Inferior parietal cortex (tissue), 1 donor: ENCODE measurements at regions not wholly inside any gene's neighbourhood (a gene's known extent, or its start where the extent isn't known, plus 50 kb on each side); places are given as distances from the start of the nearest gene placed in this dataset.
"Not testable (repeated sequence)": the region's sequence is repeated elsewhere in the genome, so short reads cannot be mapped to it uniquely, and the experiment has no call there.

Experiments
- DNase-seq: peaks from one replicate; pipeline ENCODE4 v3.0.0-alpha.2; 2016; ENCODE audit errors: extremely low spot score

GRCh38 chr10:3932597-3933375, 147.8 kb upstream of the KLF6 start:
- DNase-seq = no peak

DNA sequence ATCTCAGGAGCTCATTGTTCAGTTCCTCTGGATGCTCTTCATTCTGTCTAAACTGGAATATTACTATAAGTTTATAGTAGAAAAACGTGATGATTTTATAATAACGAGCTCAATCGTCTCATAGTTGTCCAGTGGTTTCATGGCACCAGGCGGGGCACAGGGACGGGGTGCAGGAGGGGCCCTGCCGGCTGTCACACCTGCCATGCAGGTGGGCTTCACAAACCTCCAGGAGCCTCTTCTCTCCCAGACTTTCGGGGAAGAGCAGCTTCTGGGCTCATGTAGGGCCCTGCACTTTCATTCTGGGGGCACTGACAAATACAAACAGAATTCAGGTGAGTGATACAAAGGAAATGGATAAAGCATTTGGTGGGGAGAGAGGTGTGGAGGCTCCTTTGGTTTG, 146.9 kb upstream of the KLF6 start:
- no peak for DNase-seq

GRCh38 chr10:3931224-3931623, 146.2 kb upstream of the KLF6 start:
- DNase-seq = no peak

DNA sequence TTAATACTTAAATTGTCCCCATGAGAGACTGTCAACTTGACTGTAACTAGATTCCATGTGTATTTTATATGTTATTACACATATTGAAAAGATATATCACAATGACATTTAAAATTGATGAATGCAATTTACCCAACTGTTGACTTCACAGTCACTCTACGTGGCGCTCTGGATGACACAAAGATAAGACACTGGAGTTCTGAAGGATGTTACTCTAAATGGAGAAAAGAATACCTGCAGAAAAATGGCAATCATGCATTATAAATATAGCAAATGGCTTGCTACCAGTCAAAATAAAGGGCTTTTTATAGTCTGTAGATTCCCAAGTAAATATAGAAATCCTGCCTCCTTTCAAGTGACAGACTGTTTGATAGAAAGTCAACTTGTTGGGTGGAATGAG, 143.6 kb upstream of the KLF6 start:
- DNase-seq = no peak

- DNase-seq = no peak
Observed at GRCh38 chr10:3928078-3928477, 143.1 kb upstream of the KLF6 start.

- no peak for DNase-seq
Observed at GRCh38 chr10:3926675-3927525, 141.9 kb upstream of the KLF6 start.

- no peak for DNase-seq
Observed at GRCh38 chr10:3926258-3926657, 141.2 kb upstream of the KLF6 start.

GRCh38 chr10:3925184-3925583, 140.2 kb upstream of the KLF6 start:
- DNase-seq = no peak

DNA sequence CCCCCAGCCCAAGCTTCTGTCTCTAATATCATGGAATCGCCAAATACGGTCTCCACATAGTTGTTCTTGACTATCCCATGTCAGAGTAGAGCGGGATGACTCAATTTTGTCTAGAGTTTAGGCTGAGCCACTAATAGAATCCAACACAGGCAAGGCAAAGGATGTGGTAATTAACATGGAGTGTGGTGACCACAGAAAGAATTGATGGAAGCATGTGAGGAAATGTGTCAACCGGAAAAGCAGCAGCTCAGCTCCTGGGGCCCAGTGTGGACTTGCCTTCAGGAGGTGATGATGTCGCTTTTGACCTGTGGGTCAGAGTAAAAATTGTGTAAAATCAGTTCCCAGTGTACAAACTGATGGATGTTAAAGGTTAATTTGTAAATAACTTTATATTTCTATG, 139.3 kb upstream of the KLF6 start:
- DNase-seq = no peak

DNA sequence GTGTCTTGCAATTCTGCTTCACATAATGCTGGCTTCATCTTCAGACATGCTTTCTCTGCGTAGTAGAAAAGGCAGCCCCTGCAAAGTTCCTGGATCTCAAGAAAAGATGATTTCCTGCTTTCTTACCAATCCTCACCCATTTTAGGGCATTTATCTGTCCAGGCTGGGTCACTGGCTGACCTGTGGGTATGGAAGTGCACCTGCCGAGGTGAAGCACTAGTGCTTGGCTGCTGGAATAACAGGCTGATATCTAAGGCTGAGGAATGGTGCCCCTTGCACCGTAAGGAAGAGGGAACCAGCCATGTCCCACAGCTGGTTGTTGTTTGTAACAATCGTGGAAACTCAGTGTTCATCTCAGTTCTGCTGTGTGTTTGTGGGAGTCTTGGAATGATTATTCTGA, 138.0 kb upstream of the KLF6 start:
- no peak for DNase-seq

DNA sequence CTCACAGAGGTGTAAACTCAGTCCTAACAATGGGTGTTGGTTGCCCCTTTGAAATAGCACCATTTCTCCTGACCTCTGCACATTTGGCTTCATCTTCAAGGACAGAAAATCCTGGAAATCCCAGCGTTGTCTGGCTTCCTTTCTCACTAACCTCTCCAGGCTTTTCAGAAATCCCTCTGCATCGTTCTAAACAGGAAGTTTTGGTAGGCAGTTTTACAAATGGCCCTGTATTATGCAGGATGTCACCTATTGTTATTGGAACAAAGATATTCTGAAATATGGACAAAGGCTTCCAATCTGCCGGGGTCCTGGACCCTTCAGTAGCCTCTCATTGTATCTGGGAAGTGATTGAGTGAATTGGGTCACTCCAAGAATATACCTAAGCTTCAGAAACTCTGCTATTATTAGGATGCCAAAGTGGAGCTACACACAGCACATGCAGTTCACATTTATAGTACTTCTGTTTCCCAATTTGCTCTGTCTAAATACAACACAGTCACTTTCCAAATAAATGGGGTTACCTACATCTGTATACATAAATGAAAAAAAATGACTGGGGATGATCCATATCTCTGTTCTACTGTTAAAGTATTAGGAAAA, 134.8 kb upstream of the KLF6 start:
- no peak for DNase-seq

DNA sequence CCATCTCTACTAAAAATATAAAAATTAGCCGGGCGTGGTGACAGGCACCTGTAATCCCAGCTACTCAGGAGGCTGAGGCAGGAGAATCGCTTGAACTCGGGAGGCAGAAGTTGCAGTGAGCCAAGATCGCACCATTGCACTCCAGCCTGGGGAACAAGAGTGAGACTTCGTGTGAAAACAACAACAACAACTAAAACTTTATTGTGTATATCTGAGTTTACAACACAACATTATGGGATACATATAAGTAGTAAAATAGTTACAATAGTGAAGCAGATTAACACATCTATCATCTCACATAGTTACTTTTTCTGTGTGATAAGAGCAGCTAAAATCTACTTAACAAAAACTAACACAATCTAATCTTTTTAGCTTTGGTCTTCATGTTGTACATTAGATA, 132.4 kb upstream of the KLF6 start:
- not testable (repeated sequence) for DNase-seq

GRCh38 chr10:3914733-3915132, 129.7 kb upstream of the KLF6 start:
- DNase-seq = no peak

GRCh38 chr10:3911713-3912442, 126.9 kb upstream of the KLF6 start:
- DNase-seq = no peak

GRCh38 chr10:3911241-3911640, 126.2 kb upstream of the KLF6 start:
- no peak for DNase-seq

DNA sequence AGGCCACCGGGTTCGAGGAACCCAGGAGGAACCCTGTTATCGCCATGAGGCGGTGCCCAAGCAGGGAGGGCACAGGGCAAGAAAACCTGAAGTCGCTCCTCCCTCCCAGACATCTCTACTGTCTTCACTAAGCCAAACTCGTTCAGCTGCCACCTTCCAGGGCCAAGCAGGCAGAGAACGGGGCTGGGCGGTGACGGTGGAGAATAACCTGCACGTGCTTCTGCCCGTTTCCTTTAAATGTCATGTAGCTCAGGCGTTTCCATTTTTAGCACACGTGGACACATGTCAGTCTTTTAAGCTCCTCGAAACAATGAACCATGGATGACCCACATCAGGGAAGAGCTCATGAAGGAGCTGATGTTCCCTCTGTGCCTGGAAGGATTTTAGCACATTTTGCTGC, 124.3 kb upstream of the KLF6 start:
- DNase-seq = no peak

DNA sequence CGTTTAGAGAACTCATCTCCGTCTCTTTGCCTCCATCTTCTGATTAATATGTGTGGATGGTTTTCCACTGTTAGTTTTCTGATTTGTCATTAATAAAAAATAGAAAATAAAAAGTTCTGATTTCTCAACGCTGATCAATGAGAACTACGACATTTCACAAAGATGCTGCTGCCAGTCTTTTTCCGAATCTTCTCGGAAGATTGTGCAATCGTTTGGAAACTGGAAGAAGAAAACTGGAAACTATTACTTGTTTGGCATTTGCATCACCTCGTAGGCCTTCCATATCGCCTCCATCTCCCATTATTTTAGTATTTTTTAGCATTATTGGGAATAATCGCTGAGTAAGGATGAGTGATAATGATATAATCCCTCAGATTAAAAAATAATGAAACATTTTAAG, 123.2 kb upstream of the KLF6 start:
- DNase-seq = no peak

DNA sequence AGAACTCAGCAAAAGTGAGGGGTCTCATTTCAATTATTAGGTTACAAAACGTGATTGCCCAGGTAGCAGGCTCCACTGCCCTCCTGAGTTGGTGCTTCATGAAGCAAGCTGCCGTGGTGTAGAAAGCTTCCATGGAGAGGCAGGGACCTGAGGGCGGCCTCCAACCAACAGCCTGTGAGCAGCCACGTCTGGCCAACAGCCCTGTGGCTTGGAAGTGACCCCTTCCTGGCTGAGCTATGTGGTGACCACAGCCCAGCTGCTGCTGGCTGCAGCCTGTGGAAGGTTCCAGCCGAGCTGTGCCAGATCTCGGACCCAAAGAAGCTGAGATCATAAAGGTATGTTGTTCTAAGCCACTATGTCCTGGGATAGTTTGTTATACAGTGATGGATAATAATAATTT, 122.5 kb upstream of the KLF6 start:
- DNase-seq = no peak

DNA sequence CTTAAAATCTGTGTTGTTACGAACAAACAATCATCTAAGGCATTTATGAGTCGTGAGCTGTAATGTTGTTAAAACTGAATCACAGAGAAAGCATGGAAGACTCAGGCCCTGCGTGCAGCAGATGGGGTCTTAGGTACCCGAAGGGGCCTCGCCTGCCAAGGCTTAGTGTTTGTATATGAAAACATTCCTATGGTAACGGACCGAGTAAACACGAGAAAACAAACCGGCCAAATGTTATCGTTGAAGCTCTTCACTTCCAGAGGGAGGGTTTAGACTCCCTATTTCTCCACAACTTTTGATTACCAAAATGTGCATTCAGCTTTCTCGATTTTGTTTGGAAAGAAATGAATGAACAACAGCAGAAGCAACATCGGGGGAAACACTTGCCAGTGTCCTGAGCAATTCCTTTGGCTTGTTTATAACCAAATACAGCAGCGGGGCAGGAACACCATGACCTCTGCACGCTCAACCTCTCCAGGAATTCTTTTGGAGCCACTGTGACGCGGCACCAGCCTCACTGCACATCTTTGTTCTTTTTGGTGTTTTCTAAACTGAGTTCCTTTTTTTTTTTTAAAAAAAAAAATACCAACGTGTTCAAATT, 121.6 kb upstream of the KLF6 start:
- DNase-seq = no peak

DNA sequence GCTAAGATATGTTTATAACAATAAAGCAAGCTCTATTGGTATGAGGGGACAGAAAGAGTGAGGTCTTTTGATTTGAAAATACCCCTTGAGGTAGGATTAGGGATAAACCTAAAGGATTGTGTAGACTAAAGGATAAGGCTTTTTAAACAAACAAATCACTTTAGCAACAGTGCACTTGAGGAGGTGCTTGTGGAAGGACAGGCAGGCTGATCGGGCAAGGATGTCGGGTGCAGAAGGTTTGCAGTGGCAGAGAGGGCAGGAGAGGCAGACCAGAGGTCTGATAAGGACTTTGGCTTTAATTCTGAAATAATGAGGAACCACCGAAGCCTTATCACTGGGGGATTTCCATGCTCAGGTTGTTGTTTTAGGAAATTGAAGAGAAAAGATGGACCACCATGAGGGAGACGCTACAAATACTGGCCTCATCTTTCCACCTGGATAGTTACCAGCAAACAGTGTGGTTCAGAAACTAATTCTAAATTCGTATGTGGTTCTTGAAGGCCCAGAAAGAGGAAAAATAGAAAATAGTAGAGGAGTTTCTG, 119.5 kb upstream of the KLF6 start:
- no peak for DNase-seq

- DNase-seq = no peak
Observed at GRCh38 chr10:3902809-3903410, 117.9 kb upstream of the KLF6 start.
